HG03469 (cell line): ENCODE measurements at regions not wholly inside any gene's neighbourhood (a gene's known extent, or its start where the extent isn't known, plus 50 kb on each side); places are given as distances from the start of the nearest gene placed in this dataset.

Experiments used
- ATAC-seq: cut with Tn5 transposase; IDR thresholded peaks from one replicate; pipeline ENCODE4 v1.9.1; 2021; ENCODE audit warnings: mild to moderate bottlenecking, moderate library complexity, moderate number of reproducible peaks; ENCODE audit not compliant: unreplicated experiment

- no peak for ATAC-seq
Observed at GRCh38 chr13:84297251-84297650, 415.0 kb upstream of the SLITRK1 start.

- ATAC-seq = no peak
Observed at GRCh38 chr13:84296401-84296800, 414.1 kb upstream of the SLITRK1 start.

- ATAC-seq = no peak
Observed at GRCh38 chr13:84294576-84294975, 412.3 kb upstream of the SLITRK1 start.

GRCh38 chr13:84290386-84290785 lies 408.1 kb upstream of the SLITRK1 start:
- no peak for ATAC-seq

GRCh38 chr13:84279166-84279565 lies 396.9 kb upstream of the SLITRK1 start:
- ATAC-seq = no peak

GRCh38 chr13:84272877-84273562 lies 390.7 kb upstream of the SLITRK1 start:
- no peak for ATAC-seq

- ATAC-seq = no peak
Observed at GRCh38 chr13:84265257-84265764, 383.0 kb upstream of the SLITRK1 start.

- ATAC-seq = no peak
Observed at GRCh38 chr13:84263354-84264069, 381.2 kb upstream of the SLITRK1 start.

- ATAC-seq = no peak
Observed at GRCh38 chr13:84255226-84255797, 373.0 kb upstream of the SLITRK1 start.

- no peak for ATAC-seq
Observed at GRCh38 chr13:84249463-84249862, 367.2 kb upstream of the SLITRK1 start.

- ATAC-seq = no peak
Observed at GRCh38 chr13:84243340-84243739, 361.1 kb upstream of the SLITRK1 start.

- no peak for ATAC-seq
Observed at GRCh38 chr13:84239032-84239431, 356.8 kb upstream of the SLITRK1 start.

- no peak for ATAC-seq
Observed at GRCh38 chr13:84238381-84238780, 356.1 kb upstream of the SLITRK1 start.

GRCh38 chr13:84237143-84237542 lies 354.9 kb upstream of the SLITRK1 start:
- ATAC-seq = no peak

GRCh38 chr13:84234416-84234815 lies 352.1 kb upstream of the SLITRK1 start:
- no peak for ATAC-seq

- ATAC-seq = no peak
Observed at GRCh38 chr13:84230568-84230967, 348.3 kb upstream of the SLITRK1 start.

- ATAC-seq = no peak
Observed at GRCh38 chr13:84211048-84211447, 328.8 kb upstream of the SLITRK1 start.

- ATAC-seq = no peak
Observed at GRCh38 chr13:84208246-84208910, 326.1 kb upstream of the SLITRK1 start.

- no peak for ATAC-seq
Observed at GRCh38 chr13:84207509-84207908, 325.2 kb upstream of the SLITRK1 start.

GRCh38 chr13:84200971-84201370 lies 318.7 kb upstream of the SLITRK1 start:
- ATAC-seq = no peak

- ATAC-seq = no peak
Observed at GRCh38 chr13:84192125-84192524, 309.9 kb upstream of the SLITRK1 start.
